GM21786 (cell line): ENCODE measurements at regions not wholly inside any gene's neighbourhood (a gene's known extent, or its start where the extent isn't known, plus 50 kb on each side); places are given as distances from the start of the nearest gene placed in this dataset.

Experiments
- ATAC-seq: cut with Tn5 transposase; IDR thresholded peaks from one replicate; pipeline ENCODE4 v1.9.1; 2021; ENCODE audit not compliant: unreplicated experiment

GRCh38 chr10:44064987-44065787 is 319.7 kb downstream of the CXCL12 start:
- no peak for ATAC-seq

- ATAC-seq = no peak
These were observed 320.6 kb downstream of the CXCL12 start for GRCh38 chr10:44064317-44064716.

GRCh38 chr10:44063686-44064085 is 321.2 kb downstream of the CXCL12 start:
- ATAC-seq = no peak

GRCh38 chr10:44060719-44061118 is 324.2 kb downstream of the CXCL12 start:
- ATAC-seq = no peak

- ATAC-seq = no peak
These were observed 324.7 kb downstream of the CXCL12 start for GRCh38 chr10:44060221-44060620.

GRCh38 chr10:44058259-44058658 is 326.6 kb downstream of the CXCL12 start:
- no peak for ATAC-seq

GRCh38 chr10:44056967-44057805 is 327.7 kb downstream of the CXCL12 start:
- ATAC-seq = no peak

GRCh38 chr10:44056206-44056605 is 328.7 kb downstream of the CXCL12 start:
- ATAC-seq = no peak

GRCh38 chr10:44054046-44054445 is 330.9 kb downstream of the CXCL12 start:
- no peak for ATAC-seq

- ATAC-seq = no peak
These were observed 331.5 kb downstream of the CXCL12 start for GRCh38 chr10:44053391-44053790.

GRCh38 chr10:44051584-44052385 is 333.1 kb downstream of the CXCL12 start:
- no peak for ATAC-seq

GRCh38 chr10:44051091-44051490 is 333.8 kb downstream of the CXCL12 start:
- ATAC-seq = no peak

GRCh38 chr10:44049301-44050015 is 335.4 kb downstream of the CXCL12 start:
- ATAC-seq = no peak

- ATAC-seq = no peak
These were observed 337.5 kb downstream of the CXCL12 start for GRCh38 chr10:44047361-44047760.

GRCh38 chr10:44046605-44047004 is 338.3 kb downstream of the CXCL12 start:
- ATAC-seq = no peak

GRCh38 chr10:44045020-44045419 is 339.9 kb downstream of the CXCL12 start:
- ATAC-seq = no peak

GRCh38 chr10:44044549-44044948 is 340.3 kb downstream of the CXCL12 start:
- no peak for ATAC-seq

GRCh38 chr10:44043646-44044375 is 341.1 kb downstream of the CXCL12 start:
- ATAC-seq = no peak

GRCh38 chr10:44042926-44043602 is 341.8 kb downstream of the CXCL12 start:
- no peak for ATAC-seq
